GM21576 (cell line): ENCODE measurements at regions not wholly inside any gene's neighbourhood (a gene's known extent, or its start where the extent isn't known, plus 50 kb on each side); places are given as distances from the start of the nearest gene placed in this dataset.
"Not testable (repeated sequence)": the region's sequence is repeated elsewhere in the genome, so short reads cannot be mapped to it uniquely, and the experiment has no call there.

Experiments
- ATAC-seq: cut with Tn5 transposase; IDR thresholded peaks from one replicate; pipeline ENCODE4 v1.9.1; 2021; ENCODE audit warnings: mild to moderate bottlenecking, moderate library complexity; ENCODE audit not compliant: unreplicated experiment

GRCh38 chr2:111355823-111356511, 235.3 kb downstream of the BCL2L11 start:
- not testable (repeated sequence) for ATAC-seq

- ATAC-seq = not testable (repeated sequence)
Observed at GRCh38 chr2:111356512-111357031, 235.9 kb downstream of the BCL2L11 start.

- ATAC-seq = not testable (repeated sequence)
Observed at GRCh38 chr2:111365986-111366640, 245.4 kb downstream of the BCL2L11 start.

DNA sequence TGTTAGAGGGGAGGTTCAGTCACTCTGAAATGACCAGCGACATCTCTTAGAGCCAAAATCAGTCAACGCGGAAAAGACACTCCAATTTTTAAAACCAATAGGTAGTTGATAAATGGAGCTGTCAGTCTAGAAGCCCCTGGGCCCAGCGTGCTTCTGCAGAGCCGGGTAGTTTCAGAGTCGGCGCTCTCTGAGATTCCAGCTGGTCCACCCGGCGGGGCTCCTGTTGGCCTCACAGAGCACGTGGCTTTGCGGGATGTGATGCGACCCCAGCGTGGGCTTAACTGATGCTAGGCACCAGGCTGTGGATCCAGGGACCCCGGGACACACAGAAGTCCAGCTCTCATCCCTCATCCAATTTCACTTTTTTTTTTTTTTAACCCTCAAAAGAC, 245.9 kb downstream of the BCL2L11 start:
- ATAC-seq = not testable (repeated sequence)

DNA sequence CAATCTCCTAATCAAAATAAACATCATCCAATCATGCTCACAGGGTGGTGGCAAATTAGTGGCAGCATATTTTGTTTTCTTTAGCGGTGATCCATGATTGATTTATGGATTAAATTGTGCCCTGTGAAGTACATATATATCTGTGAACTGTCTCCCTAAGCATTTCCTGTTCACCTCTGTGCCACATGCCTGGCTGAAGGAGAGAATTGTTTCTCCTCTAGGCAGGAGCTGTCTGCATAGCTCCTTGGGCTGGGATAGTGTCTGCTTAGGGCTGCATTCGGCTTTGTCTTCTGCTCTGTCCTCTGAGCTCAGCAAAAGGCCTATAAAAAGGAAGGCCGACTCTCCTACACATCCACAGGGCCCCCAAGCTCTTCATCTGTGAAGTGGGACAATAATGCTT, 246.4 kb downstream of the BCL2L11 start:
- not testable (repeated sequence) for ATAC-seq

GRCh38 chr2:111367871-111368270, 247.2 kb downstream of the BCL2L11 start:
- ATAC-seq = not testable (repeated sequence)

GRCh38 chr2:111368288-111368687, 247.6 kb downstream of the BCL2L11 start:
- ATAC-seq = not testable (repeated sequence)

- ATAC-seq = not testable (repeated sequence)
Observed at GRCh38 chr2:111373060-111373459, 252.3 kb downstream of the BCL2L11 start.

- not testable (repeated sequence) for ATAC-seq
Observed at GRCh38 chr2:111373989-111374388, 253.3 kb downstream of the BCL2L11 start.

DNA sequence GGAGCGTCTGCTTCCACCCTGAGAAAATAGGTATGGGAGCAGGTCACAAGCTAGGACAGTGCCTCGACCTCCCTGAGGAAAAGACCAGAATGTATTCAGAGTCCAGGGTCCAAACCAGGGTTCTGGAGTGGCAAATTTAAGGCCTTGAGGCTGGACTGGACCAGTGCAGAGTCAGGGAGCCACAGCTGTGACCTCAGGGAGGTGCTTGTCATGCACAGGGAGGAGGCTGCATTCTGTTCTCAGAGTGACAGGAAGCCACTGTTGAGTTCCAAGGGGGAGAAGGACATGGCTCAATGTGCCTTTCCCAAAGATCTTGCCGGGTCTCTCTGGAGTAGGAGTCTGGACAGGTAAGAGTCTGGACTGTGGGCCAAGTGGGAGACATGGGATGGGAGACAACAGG, 254.0 kb downstream of the BCL2L11 start:
- not testable (repeated sequence) for ATAC-seq

DNA sequence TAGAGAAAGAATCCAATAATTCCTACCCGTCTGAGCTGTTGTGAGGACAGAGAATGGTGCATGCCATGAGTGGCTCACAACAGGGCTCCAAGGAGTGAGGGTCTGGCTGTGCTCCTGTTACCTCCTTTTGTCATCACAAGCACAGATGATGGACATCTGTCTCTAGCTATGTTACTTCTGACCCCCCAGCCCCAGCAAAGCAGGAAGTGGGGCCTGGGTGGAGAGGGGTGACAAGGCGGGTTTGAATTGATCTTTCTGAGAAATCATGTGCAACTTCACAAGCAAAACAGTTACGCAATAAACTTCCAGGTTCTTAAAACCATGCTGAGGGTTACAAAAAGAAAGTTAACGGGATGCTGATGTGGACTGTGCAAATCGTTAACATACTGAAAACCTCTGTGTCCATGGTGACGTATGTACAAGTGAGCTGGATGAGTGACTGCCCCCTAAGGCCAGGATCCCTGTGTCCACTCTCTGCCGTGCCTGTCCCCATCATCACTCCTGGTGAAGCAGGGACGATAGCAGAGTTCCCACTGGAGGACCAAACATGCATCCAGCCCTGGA, 254.7 kb downstream of the BCL2L11 start:
- not testable (repeated sequence) for ATAC-seq

DNA sequence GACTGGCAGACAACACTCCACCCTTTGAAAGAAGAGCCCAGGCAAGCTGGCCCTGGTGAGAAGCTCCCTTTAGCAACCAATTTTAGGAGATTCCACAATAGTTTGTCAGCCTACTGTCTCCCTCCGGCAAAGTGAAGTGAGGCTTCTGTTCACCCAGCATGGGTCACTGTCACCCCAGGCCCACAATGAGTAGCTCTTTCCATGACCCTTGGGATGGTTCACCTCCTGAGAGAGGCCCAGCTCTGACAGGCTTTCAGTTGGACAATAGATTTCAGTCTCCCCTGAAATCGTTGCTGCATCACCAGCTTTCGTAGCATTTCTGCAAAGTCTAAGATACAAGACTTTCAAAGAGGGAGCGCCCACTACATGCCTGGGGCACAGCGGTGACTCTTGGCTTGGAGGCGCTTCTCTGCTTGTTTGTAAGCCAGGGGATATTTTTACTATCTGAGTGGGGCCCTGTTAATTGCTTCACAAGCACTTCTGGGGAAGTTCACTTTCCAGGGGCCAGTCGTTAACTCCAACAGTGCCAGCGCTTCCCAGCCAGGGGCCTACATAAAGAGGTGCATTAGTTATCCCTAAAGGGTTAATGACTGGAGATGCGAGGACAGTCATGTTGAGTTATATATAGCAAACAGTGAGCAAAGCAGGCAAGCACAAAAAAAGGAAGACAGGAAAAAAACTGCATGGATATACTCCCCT, 255.7 kb downstream of the BCL2L11 start:
- ATAC-seq = not testable (repeated sequence)

DNA sequence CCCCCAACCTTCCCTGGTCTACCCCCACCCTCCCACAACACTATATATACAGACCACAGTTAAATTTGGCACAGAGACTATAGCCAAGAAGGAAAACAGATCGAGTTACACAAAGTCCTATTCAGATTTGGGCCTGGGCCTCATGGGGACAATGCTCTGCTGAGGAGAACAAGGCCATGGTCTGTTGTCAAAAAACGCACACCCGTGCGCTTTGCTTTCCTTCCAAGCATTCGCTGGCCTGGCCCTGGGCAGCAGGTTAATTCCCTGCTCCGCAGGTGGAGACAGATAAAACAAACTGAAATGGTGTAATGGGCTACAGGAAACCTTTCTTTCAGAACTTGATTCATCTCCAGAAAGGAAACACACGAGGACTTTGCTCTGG, 256.2 kb downstream of the BCL2L11 start:
- ATAC-seq = not testable (repeated sequence)

DNA sequence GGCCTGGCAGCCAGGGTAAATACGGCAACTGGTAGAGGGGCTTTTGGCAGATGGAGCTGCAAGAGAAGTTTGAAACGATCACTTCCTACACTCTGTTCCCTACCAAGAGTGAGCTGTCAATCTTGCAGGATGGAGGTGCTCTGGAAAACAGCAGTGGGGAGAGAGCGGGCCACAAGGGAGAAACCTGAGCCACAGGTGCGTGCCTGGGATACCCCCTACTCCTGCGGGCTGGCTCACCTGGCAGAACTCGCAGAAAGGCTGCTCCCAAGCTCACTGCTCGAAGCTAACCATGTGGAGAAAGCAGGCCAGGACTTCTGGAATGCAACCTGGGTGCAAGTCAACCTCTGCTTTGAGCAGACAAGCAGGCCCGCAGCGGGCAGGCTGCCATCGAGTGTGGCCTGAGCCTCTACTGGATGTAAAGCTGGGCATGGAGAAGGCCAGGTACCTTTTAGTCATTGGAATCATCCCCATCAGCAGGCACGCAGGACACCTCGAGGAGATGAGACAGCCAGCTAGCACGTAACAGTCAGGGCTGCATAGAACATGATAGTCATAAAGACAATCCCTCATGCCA, 256.8 kb downstream of the BCL2L11 start:
- not testable (repeated sequence) for ATAC-seq

- ATAC-seq = not testable (repeated sequence)
Observed at GRCh38 chr2:111378348-111378747, 257.6 kb downstream of the BCL2L11 start.

- not testable (repeated sequence) for ATAC-seq
Observed at GRCh38 chr2:111380733-111381439, 260.2 kb downstream of the BCL2L11 start.

- ATAC-seq = not testable (repeated sequence)
Observed at GRCh38 chr2:111381530-111382306, 261.0 kb downstream of the BCL2L11 start.

- not testable (repeated sequence) for ATAC-seq
Observed at GRCh38 chr2:111382507-111382906, 261.8 kb downstream of the BCL2L11 start.

DNA sequence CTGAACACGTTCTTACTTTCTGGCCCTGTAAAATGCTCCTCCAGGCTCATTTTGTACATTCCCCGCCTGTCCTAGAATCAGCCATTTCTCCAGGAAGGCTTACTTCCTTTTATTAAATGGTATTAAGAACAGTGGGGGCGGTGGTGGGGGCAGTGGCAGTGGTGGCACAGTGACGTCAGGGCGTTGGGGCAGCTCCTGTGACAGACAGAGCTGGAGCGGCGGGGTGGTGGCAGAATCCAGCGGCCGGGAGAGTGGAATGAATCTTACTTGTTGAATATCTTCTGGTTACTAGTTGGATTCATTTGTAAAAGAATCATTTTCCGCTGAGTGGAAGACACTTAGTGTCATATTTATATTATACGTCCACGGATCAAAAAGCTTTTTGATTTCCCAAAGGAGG, 262.6 kb downstream of the BCL2L11 start:
- not testable (repeated sequence) for ATAC-seq
